ENCODE measurements at regions not wholly inside any gene's neighbourhood (a gene's known extent, or its start where the extent isn't known, plus 50 kb on each side); places are given as distances from the start of the nearest gene placed in this dataset.

- no peak for TF ChIP-seq CTCF (IDR thresholded peaks at IDR 0.05; ENCODE audit: control insufficient read depth, extremely low read depth, insufficient read depth)
- DNase-seq (ENCODE audit: low read depth) = no peak
- H3K4me3 ChIP-seq (ENCODE audit: low read depth, low read length) = no peak overlapping the region
These were observed 298.9 kb upstream of the EDIL3 start for GRCh38 chr5:84683594-84683993.

GRCh38 chr5:84682531-84682930 lies 297.9 kb upstream of the EDIL3 start:
- TF ChIP-seq CTCF (IDR thresholded peaks at IDR 0.05; ENCODE audit: control insufficient read depth, extremely low read depth, insufficient read depth) = no peak
- no peak overlapping the region for H3K4me3 ChIP-seq (ENCODE audit: low read depth, low read length)
- DNase-seq (ENCODE audit: low read depth) = no peak

GRCh38 chr5:84680908-84681307 lies 296.2 kb upstream of the EDIL3 start:
- no peak overlapping the region for H3K4me3 ChIP-seq (ENCODE audit: low read depth, low read length)
- no peak for DNase-seq (ENCODE audit: low read depth)
- no peak for TF ChIP-seq CTCF (IDR thresholded peaks at IDR 0.05; ENCODE audit: control insufficient read depth, extremely low read depth, insufficient read depth)

GRCh38 chr5:84673785-84674184 lies 289.1 kb upstream of the EDIL3 start:
- no peak for DNase-seq (ENCODE audit: low read depth)

GRCh38 chr5:84667576-84667975 lies 282.9 kb upstream of the EDIL3 start:
- H3K4me3 ChIP-seq (ENCODE audit: low read depth, low read length) = no peak overlapping the region
- no peak for DNase-seq (ENCODE audit: low read depth)
- no peak for TF ChIP-seq CTCF (IDR thresholded peaks at IDR 0.05; ENCODE audit: control insufficient read depth, extremely low read depth, insufficient read depth)

More at GRCh38 chr5:84673785-84674184, 289.1 kb upstream of the EDIL3 start:
- TF ChIP-seq CTCF (IDR thresholded peaks at IDR 0.05; ENCODE audit: control insufficient read depth, extremely low read depth, insufficient read depth) = no peak
- H3K4me3 ChIP-seq (ENCODE audit: low read depth, low read length) = no peak overlapping the region

GRCh38 chr5:84650429-84650828 lies 265.7 kb upstream of the EDIL3 start:
- DNase-seq (ENCODE audit: low read depth) = no peak
- no peak for TF ChIP-seq CTCF (IDR thresholded peaks at IDR 0.05; ENCODE audit: control insufficient read depth, extremely low read depth, insufficient read depth)
- H3K4me3 ChIP-seq (ENCODE audit: low read depth, low read length) = no peak overlapping the region

GRCh38 chr5:84647581-84647980 lies 262.9 kb upstream of the EDIL3 start:
- no peak for TF ChIP-seq CTCF (IDR thresholded peaks at IDR 0.05; ENCODE audit: control insufficient read depth, extremely low read depth, insufficient read depth)
- no peak for DNase-seq (ENCODE audit: low read depth)
- no peak overlapping the region for H3K4me3 ChIP-seq (ENCODE audit: low read depth, low read length)
